HCT116 (cell line): ENCODE measurements at regions not wholly inside any gene's neighbourhood (a gene's known extent, or its start where the extent isn't known, plus 50 kb on each side); places are given as distances from the start of the nearest gene placed in this dataset.

Experiments
- ATAC-seq: fragments of 200-7000 bp; cut with Tn5 transposase; 2 replicates; pipeline ENCODE4 v1.9.1; 2020; ENCODE audit warnings: mild to moderate bottlenecking, moderate library complexity
- BruUV-seq: library from RNA; stranded (reverse); fragments of 400-500 nt; replicated peaks from 2 replicates; lab custom pipeline; 2021; lab: Mats Ljungman, UMichigan
- CTCF ChIA-PET: fragments of 300-600 bp; sonication (Branson Sonifier 250); formaldehyde crosslinking; loops from one replicate; lab custom pipeline; 2021; ENCODE audit warnings: antibody characterized with exemption; lab: Charles Lee
- POLR2A ChIA-PET: fragments of 300-600, 350-600 bp; sonication (Branson Sonifier 250); formaldehyde crosslinking; loops from one replicate; lab custom pipeline; 2021; ENCODE audit warnings: antibody characterized with exemption; lab: Charles Lee
- RAD21 ChIA-PET, 2 experiments: fragments of 300-600 bp; sonication (Branson Sonifier 250); formaldehyde crosslinking; loops; one replicate each; lab custom pipeline; 2023; ENCODE audit warnings: low total read pairs in 2 of 2; ENCODE audit not compliant: uncharacterized antibody in 2 of 2, unreplicated experiment in 2 of 2, low non-redundant PET in 1 of 2; lab: Charles Lee
- DNase-seq: peaks from one replicate; pipeline ENCODE4 v3.0.0-alpha.2; 2010; ENCODE audit warnings: low read depth, low spot score
- H2AFZ ChIP-seq: fragments of 200-600 bp; shearing (Covaris generic), sonication (generic); 2 replicates; pipeline ENCODE4 v1.6.1; 2017; ENCODE audit warnings: low read depth, mixed run types, mixed read lengths, antibody characterized with exemption, low read length; ENCODE audit not compliant: poor library complexity, severe bottlenecking
- H3K27ac ChIP-seq: 2 replicates; pipeline ENCODE4 v1.5.1; 2012; ENCODE audit warnings: low read depth, low read length
- H3K27me3 ChIP-seq: fragments of 200-600 bp; sonication (generic); 2 replicates; pipeline ENCODE4 v1.6.1; 2016; ENCODE audit warnings: mixed run types, low read length, mixed read lengths; ENCODE audit not compliant: insufficient read depth
- H3K36me3 ChIP-seq, 2 experiments: fragments of 200-500 bp in 1 of 2; fragments of 200-600 bp in 1 of 2; sonication (Bioruptor generic) in 1 of 2; sonication (generic) in 1 of 2; 2 replicates each; pipeline versions ENCODE4 v1.5.1 to v1.6.1; 2014 to 2016; ENCODE audit warnings: low read length in 2 of 2, inconsistent platforms in 1 of 2, mixed read lengths in 1 of 2, mixed run types in 1 of 2; ENCODE audit not compliant: insufficient read depth in 2 of 2, control insufficient read depth in 1 of 2
- H3K4me1 ChIP-seq, 2 experiments: fragments of 200-600 bp in 1 of 2; sonication (generic) in 1 of 2; 2 replicates each; pipeline versions ENCODE4 v1.5.1 to v1.6.1; 2012 to 2017; ENCODE audit warnings: low read length in 2 of 2, inconsistent platforms in 1 of 2, mild to moderate bottlenecking in 1 of 2, mixed read lengths in 1 of 2, mixed run types in 1 of 2, moderate library complexity in 1 of 2; ENCODE audit not compliant: insufficient read depth in 2 of 2, control insufficient read depth in 1 of 2
- H3K4me2 ChIP-seq: fragments of 200-600 bp; sonication (generic); 2 replicates; pipeline ENCODE4 v1.6.1; 2017; ENCODE audit warnings: mixed run types, low read length, mixed read lengths
- H3K4me3 ChIP-seq, 2 experiments: fragments of 200-600 bp in 1 of 2; sonication (generic) in 1 of 2; replicated peaks in 1 of 2; 2 replicates each; pipeline ENCODE4 v1.5.1; 2011 to 2016; ENCODE audit warnings: low read length in 2 of 2, control low read depth in 1 of 2, low read depth in 1 of 2, mild to moderate bottlenecking in 1 of 2, mixed read lengths in 1 of 2, mixed run types in 1 of 2
- H3K79me2 ChIP-seq: fragments of 200-600 bp; sonication (generic); 2 replicates; pipeline ENCODE4 v1.6.1; 2017; ENCODE audit warnings: mild to moderate bottlenecking, mixed run types, low read length, moderate library complexity, mixed read lengths; ENCODE audit not compliant: insufficient read depth
- H3K9ac ChIP-seq: fragments of 200-600 bp; sonication (generic); 2 replicates; pipeline ENCODE4 v1.6.1; 2016; ENCODE audit warnings: low read length, mixed read lengths
- H3K9me2 ChIP-seq: fragments of 200-600 bp; sonication (generic), shearing (Covaris generic); 2 replicates; pipeline ENCODE4 v1.6.1; 2017; ENCODE audit warnings: mixed run types, mild to moderate bottlenecking, moderate library complexity; ENCODE audit not compliant: insufficient read depth
- H3K9me3 ChIP-seq, 2 experiments: fragments of 200-500 bp in 1 of 2; fragments of 200-600 bp in 1 of 2; sonication (Bioruptor generic) in 1 of 2; sonication (generic) in 1 of 2; 2 replicates each; pipeline ENCODE4 v1.6.1; 2014 to 2017; ENCODE audit warnings: low read length in 2 of 2, mixed read lengths in 2 of 2, inconsistent platforms in 1 of 2, low read depth in 1 of 2, mild to moderate bottlenecking in 1 of 2, mixed run types in 1 of 2, moderate library complexity in 1 of 2; ENCODE audit not compliant: control insufficient read depth in 1 of 2, insufficient read depth in 1 of 2
- H4K20me1 ChIP-seq: fragments of 200-600 bp; sonication (generic), shearing (Covaris generic); 2 replicates; pipeline ENCODE4 v1.6.1; 2017; ENCODE audit warnings: mixed run types, mild to moderate bottlenecking, moderate library complexity; ENCODE audit not compliant: insufficient read depth
- CBX3 ChIP-seq: IDR thresholded peaks from 2 replicates; pipeline ENCODE4 v1.6.1; 2012; ENCODE audit warnings: low read depth
- CTCF ChIP-seq, 3 experiments: fragments of 200-600 bp in 1 of 3; sonication (generic) in 1 of 3; IDR thresholded peaks in 2 of 3; conservative IDR thresholded peaks in 1 of 3; 2 replicates each; pipeline ENCODE4 v1.5.1; 2012 to 2017; ENCODE audit warnings: low read depth in 2 of 3, low read length in 2 of 3, antibody characterized with exemption in 1 of 3, borderline replicate concordance in 1 of 3, control low read depth in 1 of 3, mild to moderate bottlenecking in 1 of 3, mixed read lengths in 1 of 3, mixed run types in 1 of 3, moderate library complexity in 1 of 3; ENCODE audit not compliant: insufficient read depth in 1 of 3
- ELF1 ChIP-seq: IDR thresholded peaks from 2 replicates; pipeline ENCODE4 v1.6.1; 2012; ENCODE audit warnings: low read depth, borderline replicate concordance
- MAX ChIP-seq: IDR thresholded peaks from 2 replicates; pipeline ENCODE4 v1.6.1; 2012
- POLR2AphosphoS5 ChIP-seq: IDR thresholded peaks from 2 replicates; pipeline ENCODE4 v1.6.1; 2011; ENCODE audit warnings: mild to moderate bottlenecking, low read depth, low read length, moderate library complexity
- SP1 ChIP-seq: IDR thresholded peaks from 2 replicates; pipeline ENCODE4 v1.6.1; 2012; ENCODE audit warnings: low read depth
- SRF ChIP-seq: IDR thresholded peaks from 2 replicates; pipeline ENCODE4 v1.6.1; 2012; ENCODE audit warnings: low read depth
- ZNF274 ChIP-seq: fragments of 200-500 bp; sonication (Bioruptor generic); IDR thresholded peaks from 2 replicates; pipeline ENCODE4 v1.6.1; 2014; ENCODE audit warnings: mild to moderate bottlenecking, low read depth, low read length, inconsistent platforms
- intact Hi-C: fragments of 100-400 bp; cut with micrococcal nuclease; formaldehyde crosslinking; loops from 2 replicates; pipeline ENCODE4 v1.10.0; 2022

GRCh38 chr2:36246320-36246990 is 109.1 kb upstream of the CRIM1 start:
- POLR2A ChIA-PET, result no interaction called here
- H3K4me2 ChIP-seq, result no peak overlapping the region
- H3K9me2 ChIP-seq, result no peaks in the 10 kb centered on the region
- H3K4me1 ChIP-seq, result no peaks in the 10 kb centered on the region
- no peaks in the 10 kb centered on the region for H3K27me3 ChIP-seq
- intact Hi-C loops, result no loop called here
- no peaks in the 10 kb centered on the region for H3K79me2 ChIP-seq
- BruUV-seq, result no TSS peak
- no peaks in the 10 kb centered on the region for H3K9me3 ChIP-seq
- H3K9ac ChIP-seq, result no peak overlapping the region
- no peak for TF ChIP-seq SP1
- TF ChIP-seq ELF1, result no peak
- no peak for TF ChIP-seq SRF
- no peak for TF ChIP-seq ZNF274
- TF ChIP-seq POLR2AphosphoS5, result no peak
- TF ChIP-seq CTCF (IDR thresholded peaks at IDR 0.05 in 2 of 3, conservative IDR thresholded peaks at IDR 0.05 in 1 of 3; ENCODE audit: borderline replicate concordance in 1 of 3, insufficient read depth in 1 of 3, low read depth in 2 of 3, low read length in 2 of 3), result no peak
- no peak for TF ChIP-seq CBX3
- no peak for TF ChIP-seq MAX
- ATAC-seq, result no peak
- RAD21 ChIA-PET, result no interaction called here
- CTCF ChIA-PET, result no interaction called here
- H3K4me3 ChIP-seq, result no peak overlapping the region
- H2AFZ ChIP-seq, result no peak overlapping the region
- no peaks in the 10 kb centered on the region for H4K20me1 ChIP-seq
- no peak for DNase-seq
- no peak overlapping the region for H3K27ac ChIP-seq
- no peaks in the 10 kb centered on the region for H3K36me3 ChIP-seq
